NCI-H2196 (cell line): ENCODE measurements at regions not wholly inside any gene's neighbourhood (a gene's known extent, or its start where the extent isn't known, plus 50 kb on each side); places are given as distances from the start of the nearest gene placed in this dataset.
"Not testable (repeated sequence)": the region's sequence is repeated elsewhere in the genome, so short reads cannot be mapped to it uniquely, and the experiment has no call there.

Experiments used
- DNase-seq: peaks from one replicate; lab custom pipeline; 2025; ENCODE audit not compliant: unreplicated experiment; lab: John Stamatoyannopoulos, UW

GRCh38 chr1:212495766-212496494, 63.2 kb downstream of the NENF start:
- no peak for DNase-seq

GRCh38 chr1:212496682-212497081, 64.0 kb downstream of the NENF start:
- DNase-seq = no peak

GRCh38 chr1:212497553-212497952, 64.8 kb downstream of the NENF start:
- no peak for DNase-seq

- peak; percentile 28 for DNase-seq
Observed at GRCh38 chr1:212498283-212499040, 65.7 kb downstream of the NENF start.

- no peak for DNase-seq
Observed at GRCh38 chr1:212500351-212500750, 67.6 kb downstream of the NENF start.

- DNase-seq = no peak
Observed at GRCh38 chr1:212500983-212501382, 68.3 kb downstream of the NENF start.

GRCh38 chr1:212503714-212504113, 71.0 kb downstream of the NENF start:
- DNase-seq = no peak

- DNase-seq = no peak
Observed at GRCh38 chr1:212504171-212504803, 71.6 kb downstream of the NENF start.

GRCh38 chr1:212506666-212507065, 73.9 kb downstream of the NENF start:
- no peak for DNase-seq

- DNase-seq = no peak
Observed at GRCh38 chr1:212507369-212507768, 74.6 kb downstream of the NENF start.

GRCh38 chr1:212512816-212513559, 80.3 kb downstream of the NENF start:
- no peak for DNase-seq

- DNase-seq = no peak
Observed at GRCh38 chr1:212513586-212513985, 80.9 kb downstream of the NENF start.

- peak; percentile 34 for DNase-seq
Observed at GRCh38 chr1:212514056-212514614, 81.4 kb downstream of the NENF start.

GRCh38 chr1:212514782-212515181, 82.1 kb downstream of the NENF start:
- DNase-seq = no peak

- DNase-seq = no peak
Observed at GRCh38 chr1:212515329-212515760, 82.6 kb downstream of the NENF start.

- not testable (repeated sequence) for DNase-seq
Observed at GRCh38 chr1:212516012-212516411, 83.3 kb downstream of the NENF start.

GRCh38 chr1:212518188-212519054, 85.7 kb downstream of the NENF start:
- peak; percentile 7 for DNase-seq

- DNase-seq = no peak
Observed at GRCh38 chr1:212519131-212519530, 86.4 kb downstream of the NENF start.

GRCh38 chr1:212520299-212520698, 87.6 kb downstream of the NENF start:
- DNase-seq = no peak

- no peak for DNase-seq
Observed at GRCh38 chr1:212520746-212521145, 87.8 kb upstream of the ATF3 start.
